Neutrophil (primary cell): ENCODE measurements at regions not wholly inside any gene's neighbourhood (a gene's known extent, or its start where the extent isn't known, plus 50 kb on each side); places are given as distances from the start of the nearest gene placed in this dataset.
A peak's percentile ranks its signal among the peaks of the same experiment; 100 is the strongest.

Experiments used
- H3K27ac ChIP-seq: fragments of 200-600 bp; sonication (generic); 2 replicates; pipeline ENCODE4 v1.5.1; 2016; ENCODE audit warnings: mild to moderate bottlenecking, moderate library complexity
- H3K27me3 ChIP-seq: fragments of 200-600 bp; sonication (generic); 2 replicates; pipeline ENCODE4 v1.6.0; 2016; ENCODE audit warnings: mild to moderate bottlenecking
- H3K36me3 ChIP-seq: fragments of 200-600 bp; sonication (generic); 2 replicates; pipeline ENCODE4 v1.5.1; 2017
- H3K4me1 ChIP-seq, 2 experiments: fragments of 200-600 bp in 1 of 2; sonication (generic) in 1 of 2; 1 replicate in 1 of 2; 2 replicates in 1 of 2; pipeline versions ENCODE4 v1.5.1 to v1.6.1; 2013 to 2016; ENCODE audit warnings: low read depth in 1 of 2, low read length in 1 of 2, mild to moderate bottlenecking in 1 of 2, moderate library complexity in 1 of 2; ENCODE audit not compliant: control insufficient read depth in 1 of 2, insufficient read depth in 1 of 2
- H3K4me3 ChIP-seq, 2 experiments: fragments of 200-600 bp in 1 of 2; sonication (generic) in 1 of 2; 1 replicate in 1 of 2; 2 replicates in 1 of 2; pipeline ENCODE4 v1.5.1; 2013 to 2016; ENCODE audit warnings: low read depth in 1 of 2, low read length in 1 of 2, mild to moderate bottlenecking in 1 of 2, moderate library complexity in 1 of 2
- H3K9me3 ChIP-seq: fragments of 200-600 bp; sonication (generic); 2 replicates; pipeline ENCODE4 v1.5.1; 2016
- CTCF ChIP-seq: fragments of 200-600 bp; sonication (generic); IDR thresholded peaks from 2 replicates; pipeline ENCODE4 v1.5.1; 2016; ENCODE audit warnings: antibody characterized with exemption

DNA sequence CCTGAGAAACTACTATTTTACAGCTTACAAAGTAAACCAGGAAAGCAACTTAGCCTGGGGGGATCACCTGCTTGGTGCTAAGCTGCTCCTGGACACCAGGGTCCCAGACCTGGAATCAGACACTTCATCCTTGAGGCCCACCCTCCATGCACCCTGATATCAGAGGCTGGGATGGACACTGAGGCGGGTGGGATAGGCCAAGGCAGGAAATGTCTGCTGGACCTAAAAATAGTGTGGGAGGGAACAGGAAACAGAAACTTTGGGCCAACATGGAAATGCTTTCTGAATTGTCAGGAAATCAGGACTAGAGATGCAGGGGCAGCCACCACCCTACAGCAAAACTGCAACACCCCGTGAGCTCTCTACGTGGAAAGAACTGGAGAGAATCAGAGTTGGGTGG is 101.5 kb upstream of the PODXL start:
- no peak for TF ChIP-seq CTCF
- H3K4me3 ChIP-seq = no peak overlapping the region
- H3K36me3 ChIP-seq = no peaks in the 10 kb centered on the region
- no peaks in the 10 kb centered on the region for H3K9me3 ChIP-seq
- H3K27me3 ChIP-seq = no peaks in the 10 kb centered on the region
- no peak overlapping the region for H3K27ac ChIP-seq
- H3K4me1 ChIP-seq = no peaks in the 10 kb centered on the region

GRCh38 chr7:131656980-131657723 is 100.7 kb upstream of the PODXL start:
- no peaks in the 10 kb centered on the region for H3K4me1 ChIP-seq
- no peak overlapping the region for H3K4me3 ChIP-seq
- H3K9me3 ChIP-seq = no peaks in the 10 kb centered on the region
- H3K27me3 ChIP-seq = no peaks in the 10 kb centered on the region
- no peaks in the 10 kb centered on the region for H3K36me3 ChIP-seq
- H3K27ac ChIP-seq = no peak overlapping the region
- TF ChIP-seq CTCF = no peak

DNA sequence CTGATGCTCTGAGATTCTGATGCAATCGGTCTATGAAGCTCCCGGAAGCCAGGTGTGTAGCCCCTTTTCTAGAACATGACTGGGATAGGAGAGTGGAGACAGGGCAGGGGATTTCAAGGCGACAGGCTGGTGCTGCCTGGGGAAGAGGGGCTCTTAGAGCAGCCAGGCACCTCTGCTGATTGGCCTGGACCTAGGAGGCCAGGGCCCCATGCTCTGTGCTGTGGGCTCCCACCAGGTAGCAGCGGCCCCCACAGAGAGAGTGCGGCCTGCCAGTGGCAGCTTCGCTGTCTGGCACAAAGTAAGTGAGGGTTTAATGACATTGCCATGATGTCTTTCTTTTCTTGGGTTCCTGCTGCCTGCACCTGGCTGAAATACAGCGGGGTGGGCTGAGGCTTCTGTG is 99.4 kb upstream of the PODXL start:
- Histone ChIP-seq H3K36me3 (no peaks in the 10 kb centered on the region), H3K9me3 (no peaks in the 10 kb centered on the region), H3K27me3 (no peaks in the 10 kb centered on the region), H3K4me3 (no peak overlapping the region), H3K27ac (no peak overlapping the region), H3K4me1 (no peaks in the 10 kb centered on the region)
- TF ChIP-seq CTCF = no peak

DNA sequence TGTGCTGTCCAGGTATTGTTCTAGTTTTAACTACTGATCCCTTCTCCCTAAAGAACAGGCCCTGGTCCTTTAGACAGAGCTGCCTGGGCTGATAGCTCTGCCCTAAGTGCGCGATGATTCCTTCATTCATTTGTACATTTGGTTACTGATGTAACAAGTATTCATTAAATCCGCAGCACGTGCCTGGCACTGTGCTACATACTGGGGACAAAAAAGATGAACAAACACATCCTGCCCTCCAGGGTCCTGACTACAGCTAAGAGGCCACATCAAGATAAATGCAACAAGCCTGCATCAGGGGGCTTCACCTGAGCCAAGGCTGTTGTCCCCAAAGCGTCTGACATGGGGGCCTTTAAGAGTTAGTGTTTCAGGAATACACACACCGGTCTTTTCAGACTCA is 99.0 kb upstream of the PODXL start:
- Histone ChIP-seq H3K9me3 (no peaks in the 10 kb centered on the region), H3K36me3 (no peaks in the 10 kb centered on the region), H3K4me1 (no peaks in the 10 kb centered on the region), H3K27me3 (no peaks in the 10 kb centered on the region), H3K27ac (no peak overlapping the region), H3K4me3 (no peak overlapping the region)
- no peak for TF ChIP-seq CTCF

GRCh38 chr7:131654668-131655326 is 98.4 kb upstream of the PODXL start:
- H3K27me3 ChIP-seq = no peaks in the 10 kb centered on the region

More at GRCh38 chr7:131654668-131655326, 98.4 kb upstream of the PODXL start:
- H3K27ac ChIP-seq = no peak overlapping the region
- H3K4me3 ChIP-seq = no peak overlapping the region
- H3K9me3 ChIP-seq = no peaks in the 10 kb centered on the region
- no peaks in the 10 kb centered on the region for H3K36me3 ChIP-seq
- H3K4me1 ChIP-seq = no peaks in the 10 kb centered on the region
- TF ChIP-seq CTCF = peak; percentile 78
